SK-N-SH treated with all-trans-retinoic acid at 6 μM for 48 hours (cell line): ENCODE measurements at regions not wholly inside any gene's neighbourhood (a gene's known extent, or its start where the extent isn't known, plus 50 kb on each side); places are given as distances from the start of the nearest gene placed in this dataset.

Experiments used
- ARNTL ChIP-seq: fragments of 450-650 bp; formaldehyde crosslinking; IDR thresholded peaks from 2 replicates; pipeline ENCODE4 v1.5.0; 2020; ENCODE audit warnings: low read depth, mild to moderate bottlenecking, moderate library complexity, borderline replicate concordance
- CSDC2 ChIP-seq: fragments of 250-450 bp; sonication (Bioruptor Pico); IDR thresholded peaks from 2 replicates; pipeline ENCODE4 v1.5.0; 2020; ENCODE audit warnings: mild to moderate bottlenecking, moderate library complexity
- CSRNP3 ChIP-seq: fragments of 250-450 bp; sonication (Bioruptor Pico); IDR thresholded peaks from 2 replicates; pipeline ENCODE4 v1.5.1; 2021; ENCODE audit warnings: mild to moderate bottlenecking, moderate library complexity
- ESRRG ChIP-seq: fragments of 250-450 bp; sonication (Bioruptor Pico); IDR thresholded peaks from 2 replicates; pipeline ENCODE4 v1.6.1; 2021; ENCODE audit warnings: mild to moderate bottlenecking
- PATZ1 ChIP-seq: fragments of 250-450 bp; sonication (Bioruptor Pico); IDR thresholded peaks from 2 replicates; pipeline ENCODE4 v1.8.0; 2020; ENCODE audit warnings: mild to moderate bottlenecking, moderate library complexity, borderline replicate concordance
- RARB ChIP-seq: fragments of 250-450 bp; sonication (Bioruptor Pico); IDR thresholded peaks from 2 replicates; pipeline ENCODE4 v1.8.0; 2021; ENCODE audit warnings: mild to moderate bottlenecking, moderate library complexity
- SNAI2 ChIP-seq: fragments of 250-450 bp; sonication (Bioruptor Pico); IDR thresholded peaks from 2 replicates; pipeline ENCODE4 v1.5.0; 2020; ENCODE audit warnings: mild to moderate bottlenecking, moderate library complexity
- TCF4 ChIP-seq: fragments of 250-450 bp; sonication (Bioruptor Pico); IDR thresholded peaks from 2 replicates; pipeline ENCODE4 v1.8.0; 2021; ENCODE audit warnings: mild to moderate bottlenecking, moderate library complexity, borderline replicate concordance
- TOX ChIP-seq: fragments of 250-450 bp; sonication (Bioruptor Pico); IDR thresholded peaks from 2 replicates; pipeline ENCODE4 v1.8.0; 2021; ENCODE audit warnings: mild to moderate bottlenecking, moderate library complexity, borderline replicate concordance
- ZFP3 ChIP-seq: fragments of 250-450 bp; sonication (Bioruptor Pico); IDR thresholded peaks from 2 replicates; pipeline ENCODE4 v1.5.0; 2020; ENCODE audit warnings: mild to moderate bottlenecking, moderate library complexity
- ZFP30 ChIP-seq: fragments of 450-650 bp; formaldehyde crosslinking; IDR thresholded peaks from 2 replicates; pipeline ENCODE4 v1.5.0; 2022; ENCODE audit warnings: mild to moderate bottlenecking, moderate library complexity
- ZNF565 ChIP-seq: fragments of 450-650 bp; formaldehyde crosslinking; conservative IDR thresholded peaks from 2 replicates; pipeline ENCODE4 v1.5.0; 2020; ENCODE audit warnings: low read depth, mild to moderate bottlenecking, moderate library complexity
- TF ChIP-seq, protein P1 (sequence below): fragments of 250-450 bp; sonication (Bioruptor Pico); IDR thresholded peaks from 2 replicates; pipeline ENCODE4 v1.5.0; 2020; ENCODE audit warnings: mild to moderate bottlenecking, moderate library complexity

DNA sequence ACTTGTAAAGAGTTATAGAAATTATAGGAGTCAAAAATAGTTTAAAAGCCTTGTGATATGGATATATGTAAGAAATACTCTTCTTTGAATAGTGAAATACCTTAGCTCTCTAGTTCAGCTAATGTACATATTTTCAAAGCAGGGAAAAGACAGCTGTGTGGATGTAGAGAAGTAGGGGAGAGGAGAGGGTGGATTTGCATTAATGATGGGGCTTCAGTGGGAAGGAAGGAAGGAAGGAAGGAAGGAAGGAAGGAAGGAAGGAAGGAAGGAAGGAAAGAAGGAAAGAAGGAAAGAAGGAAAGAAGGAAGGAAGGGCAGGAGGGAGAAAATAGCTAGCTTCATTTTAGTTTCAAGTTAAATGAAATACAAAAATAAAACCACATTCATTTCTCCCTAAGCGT lies 62.4 kb upstream of the RGS1 start:
- no peak for TF ChIP-seq ZFP3
- TF ChIP-seq PATZ1, result no peak
- no peak for TF ChIP-seq CSRNP3 (CRISPR knock-in tag)
- no peak for TF ChIP-seq RARB (CRISPR knock-in tag)
- TF ChIP-seq ARNTL (CRISPR knock-in tag), result no peak
- no peak for TF ChIP-seq ZFP30
- no peak for TF ChIP-seq ZNF565 (CRISPR knock-in tag)
- no peak for TF ChIP-seq TOX (CRISPR knock-in tag)
- no peak for TF ChIP-seq SNAI2
- TF ChIP-seq, protein P1, sequence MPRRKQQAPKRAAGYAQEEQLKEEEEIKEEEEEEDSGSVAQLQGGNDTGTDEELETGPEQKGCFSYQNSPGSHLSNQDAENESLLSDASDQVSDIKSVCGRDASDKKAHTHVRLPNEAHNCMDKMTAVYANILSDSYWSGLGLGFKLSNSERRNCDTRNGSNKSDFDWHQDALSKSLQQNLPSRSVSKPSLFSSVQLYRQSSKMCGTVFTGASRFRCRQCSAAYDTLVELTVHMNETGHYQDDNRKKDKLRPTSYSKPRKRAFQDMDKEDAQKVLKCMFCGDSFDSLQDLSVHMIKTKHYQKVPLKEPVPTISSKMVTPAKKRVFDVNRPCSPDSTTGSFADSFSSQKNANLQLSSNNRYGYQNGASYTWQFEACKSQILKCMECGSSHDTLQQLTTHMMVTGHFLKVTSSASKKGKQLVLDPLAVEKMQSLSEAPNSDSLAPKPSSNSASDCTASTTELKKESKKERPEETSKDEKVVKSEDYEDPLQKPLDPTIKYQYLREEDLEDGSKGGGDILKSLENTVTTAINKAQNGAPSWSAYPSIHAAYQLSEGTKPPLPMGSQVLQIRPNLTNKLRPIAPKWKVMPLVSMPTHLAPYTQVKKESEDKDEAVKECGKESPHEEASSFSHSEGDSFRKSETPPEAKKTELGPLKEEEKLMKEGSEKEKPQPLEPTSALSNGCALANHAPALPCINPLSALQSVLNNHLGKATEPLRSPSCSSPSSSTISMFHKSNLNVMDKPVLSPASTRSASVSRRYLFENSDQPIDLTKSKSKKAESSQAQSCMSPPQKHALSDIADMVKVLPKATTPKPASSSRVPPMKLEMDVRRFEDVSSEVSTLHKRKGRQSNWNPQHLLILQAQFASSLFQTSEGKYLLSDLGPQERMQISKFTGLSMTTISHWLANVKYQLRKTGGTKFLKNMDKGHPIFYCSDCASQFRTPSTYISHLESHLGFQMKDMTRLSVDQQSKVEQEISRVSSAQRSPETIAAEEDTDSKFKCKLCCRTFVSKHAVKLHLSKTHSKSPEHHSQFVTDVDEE, result no peak
- no peak for TF ChIP-seq TCF4 (CRISPR knock-in tag)
- TF ChIP-seq CSDC2 (CRISPR knock-in tag), result no peak
- no peak for TF ChIP-seq ESRRG (CRISPR knock-in tag)
